Activated CD4-positive, alpha-beta T cell treated with anti-CD3 and anti-CD28 coated beads, Interleukin-2, amount 50 U/mL, for 16 hours (primary cell): ENCODE measurements at regions not wholly inside any gene's neighbourhood (a gene's known extent, or its start where the extent isn't known, plus 50 kb on each side); places are given as distances from the start of the nearest gene placed in this dataset.

Source experiments
- DNase-seq: peaks from one replicate; pipeline ENCODE4 v3.0.0-alpha.2; 2020

DNA sequence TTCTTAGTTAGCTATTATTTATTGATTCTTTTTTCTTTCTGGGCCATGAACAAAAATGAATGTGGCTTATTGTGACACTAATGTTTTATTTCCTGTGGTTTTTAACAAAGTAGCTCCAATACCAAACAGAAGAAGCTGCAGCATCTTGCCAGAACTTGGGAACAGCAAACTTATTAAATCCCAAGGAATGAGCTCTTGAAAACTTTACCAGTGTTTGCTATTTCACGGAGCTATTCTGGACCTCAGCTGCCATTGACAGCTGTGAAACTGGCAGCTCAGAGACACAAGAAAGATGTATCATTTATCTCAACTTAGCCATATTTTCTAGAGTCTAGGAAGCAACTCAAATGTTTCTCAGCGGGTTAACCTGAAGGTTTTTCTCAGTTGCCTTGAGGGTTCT is 91.0 kb upstream of the NEUROD1 start:
- DNase-seq = no peak

DNA sequence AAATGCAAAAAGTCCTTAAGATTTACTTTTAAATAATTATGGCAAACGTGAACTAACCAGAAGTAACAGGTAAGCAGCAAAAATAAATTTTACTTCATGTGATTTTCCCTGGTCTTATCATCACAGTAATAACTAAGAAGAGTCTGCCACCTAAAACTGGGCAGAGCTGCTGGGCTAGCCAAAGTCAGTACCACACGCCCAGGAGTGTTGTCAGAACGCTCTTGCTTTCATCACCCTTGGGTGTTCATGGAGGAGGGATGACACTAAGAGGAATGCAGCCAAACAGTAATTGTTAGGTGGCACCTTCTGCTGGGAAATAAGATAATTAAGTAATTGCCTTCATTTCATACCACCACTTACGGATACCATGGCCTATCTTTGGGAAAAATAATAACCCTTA is 92.0 kb upstream of the NEUROD1 start:
- DNase-seq = no peak

GRCh38 chr2:181772777-181773176 is 92.5 kb upstream of the NEUROD1 start:
- DNase-seq = no peak

GRCh38 chr2:181774685-181775084 is 94.4 kb upstream of the NEUROD1 start:
- DNase-seq = peak; percentile 15

DNA sequence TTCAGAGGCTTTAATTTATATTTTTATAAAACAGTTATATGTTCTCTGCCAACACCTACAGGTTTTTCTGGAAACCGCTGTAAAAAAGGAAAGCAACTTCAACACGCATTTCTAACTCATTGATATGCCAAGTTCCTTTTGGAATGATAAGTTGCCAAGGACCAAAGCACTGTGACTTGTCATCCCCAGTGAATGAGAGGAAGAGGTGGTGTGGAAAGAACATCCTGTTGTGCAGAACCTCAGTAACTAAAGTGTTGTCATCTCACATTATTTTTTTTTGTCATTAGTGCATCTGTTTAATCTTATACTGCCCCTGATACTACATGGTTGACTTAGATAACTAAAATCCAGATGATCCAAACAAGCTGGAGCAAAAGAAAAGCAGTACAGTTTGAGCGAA is 96.0 kb upstream of the NEUROD1 start:
- no peak for DNase-seq

- no peak for DNase-seq
These were observed 97.4 kb upstream of the NEUROD1 start for GRCh38 chr2:181777734-181778133.

- DNase-seq = no peak
These were observed 98.4 kb upstream of the NEUROD1 start for GRCh38 chr2:181778621-181779201.

GRCh38 chr2:181779288-181780021 is 99.1 kb upstream of the NEUROD1 start:
- no peak for DNase-seq

- no peak for DNase-seq
These were observed 99.8 kb upstream of the NEUROD1 start for GRCh38 chr2:181780047-181780651.

DNA sequence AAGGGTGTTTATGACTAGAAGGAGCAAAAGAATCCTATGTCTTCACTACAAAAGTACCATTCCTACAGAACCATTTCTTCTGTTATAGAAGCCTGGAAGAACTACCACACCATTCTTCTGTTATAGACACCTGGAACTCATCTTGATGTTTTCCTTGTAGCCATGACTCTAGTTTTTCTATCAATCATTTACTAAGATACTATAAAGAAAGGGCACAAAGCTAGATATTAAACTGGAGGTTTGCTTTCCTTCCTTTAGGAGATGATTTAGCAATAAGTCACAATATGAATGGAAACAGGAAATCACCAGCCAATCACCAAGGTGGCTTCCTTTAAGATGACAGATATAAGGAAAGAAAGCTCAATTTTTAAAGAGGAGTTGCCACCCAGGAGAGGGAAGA is 100.3 kb upstream of the NEUROD1 start:
- DNase-seq = no peak

GRCh38 chr2:181781078-181781786 is 100.9 kb upstream of the NEUROD1 start:
- no peak for DNase-seq

GRCh38 chr2:181782660-181783059 is 102.3 kb upstream of the NEUROD1 start:
- no peak for DNase-seq

GRCh38 chr2:181784556-181784955 is 104.2 kb upstream of the NEUROD1 start:
- no peak for DNase-seq

DNA sequence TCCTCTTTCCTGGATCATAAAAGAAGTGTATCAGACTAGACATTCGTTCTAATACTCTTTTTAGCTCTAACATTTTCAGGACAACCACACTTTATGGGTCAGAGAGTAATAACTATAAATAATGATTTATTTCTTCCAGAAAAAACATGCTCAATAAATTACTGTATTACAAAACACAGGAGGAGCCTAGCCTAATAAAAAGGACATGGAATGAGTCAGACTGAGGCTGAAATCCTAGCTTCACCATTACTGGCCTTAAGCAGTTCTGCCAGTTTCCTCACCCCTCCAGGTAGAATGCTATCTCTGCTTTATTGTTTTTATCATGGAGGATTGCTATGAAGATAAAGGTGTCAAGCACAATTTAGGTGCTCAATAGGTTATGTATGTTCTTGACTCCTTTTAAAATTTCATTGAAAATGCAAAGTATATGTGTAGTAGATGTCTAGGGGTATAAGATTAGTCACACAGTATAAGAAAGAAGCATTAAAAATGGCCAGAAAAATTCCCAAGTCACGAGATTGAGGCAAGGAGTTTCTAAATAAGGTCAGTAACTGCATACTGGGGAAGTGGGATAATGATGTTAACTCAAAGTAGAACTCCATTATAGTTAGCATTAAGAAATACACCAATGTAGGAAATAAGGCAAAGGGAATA is 105.5 kb upstream of the NEUROD1 start:
- no peak for DNase-seq

- DNase-seq = no peak
These were observed 104.9 kb upstream of the ITPRID2 start for GRCh38 chr2:181786371-181787228.

DNA sequence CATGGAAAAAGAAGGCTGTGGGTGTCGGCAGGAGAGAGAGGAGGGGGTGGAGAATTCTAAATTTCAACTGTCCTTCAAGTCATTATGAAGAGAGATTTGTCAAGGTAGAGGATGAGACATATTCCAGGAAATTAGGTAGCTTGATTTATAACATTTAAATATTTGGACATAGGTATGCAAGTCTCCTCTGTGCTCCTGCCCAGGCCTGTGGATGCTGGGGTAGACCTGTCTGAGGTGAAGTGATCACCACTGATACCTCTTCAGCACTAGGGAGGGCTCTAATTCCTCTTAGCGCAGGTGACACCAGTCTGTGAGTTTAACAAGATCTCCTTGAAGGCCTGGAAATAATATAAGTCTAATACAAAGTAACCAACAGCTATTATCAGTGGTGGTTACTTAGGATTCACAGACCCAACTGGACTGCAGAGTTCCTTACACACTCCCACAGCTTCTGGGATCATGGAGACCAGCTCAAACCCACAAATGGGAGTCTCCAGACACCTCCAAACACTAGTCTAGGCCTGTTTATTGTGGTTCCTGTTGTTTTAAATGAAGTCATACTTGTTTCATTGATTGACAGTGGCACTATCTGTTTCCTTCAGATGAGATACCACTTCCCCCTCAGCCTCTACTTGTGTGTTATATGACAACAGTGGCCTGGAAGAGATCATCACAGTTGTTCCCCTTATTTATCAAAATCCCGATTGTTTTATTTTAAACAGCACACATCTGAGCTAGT is 104.1 kb upstream of the ITPRID2 start:
- DNase-seq = no peak

- DNase-seq = no peak
These were observed 102.5 kb upstream of the ITPRID2 start for GRCh38 chr2:181788897-181789555.

DNA sequence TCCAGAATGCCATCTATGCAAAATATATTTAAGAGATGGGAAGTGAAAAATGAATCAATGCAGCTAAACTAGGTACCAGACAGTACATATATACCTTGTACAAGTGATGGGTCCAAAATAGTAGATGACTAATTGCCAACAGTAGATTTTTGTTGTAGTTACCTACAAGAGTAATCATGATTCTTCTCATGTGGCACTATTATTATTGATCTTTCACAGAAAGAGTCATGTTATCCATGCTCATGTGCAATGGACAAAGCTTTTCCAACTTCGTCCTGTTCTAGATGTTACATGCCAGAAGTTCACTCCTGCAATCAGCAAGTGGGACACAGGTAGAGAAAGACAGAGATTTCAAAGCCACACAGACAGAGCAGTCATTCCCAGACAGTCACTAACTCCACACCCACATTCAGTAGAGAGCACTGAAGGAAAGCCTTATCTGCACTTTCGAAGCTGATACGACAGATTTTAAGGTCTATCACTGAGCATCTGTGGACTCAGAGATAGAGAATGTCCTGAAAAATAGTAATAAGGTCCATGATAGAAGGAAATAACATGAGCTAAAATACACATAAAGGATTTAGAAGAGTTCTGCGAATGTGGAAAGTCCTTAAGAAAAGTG is 101.6 kb upstream of the ITPRID2 start:
- DNase-seq = no peak

DNA sequence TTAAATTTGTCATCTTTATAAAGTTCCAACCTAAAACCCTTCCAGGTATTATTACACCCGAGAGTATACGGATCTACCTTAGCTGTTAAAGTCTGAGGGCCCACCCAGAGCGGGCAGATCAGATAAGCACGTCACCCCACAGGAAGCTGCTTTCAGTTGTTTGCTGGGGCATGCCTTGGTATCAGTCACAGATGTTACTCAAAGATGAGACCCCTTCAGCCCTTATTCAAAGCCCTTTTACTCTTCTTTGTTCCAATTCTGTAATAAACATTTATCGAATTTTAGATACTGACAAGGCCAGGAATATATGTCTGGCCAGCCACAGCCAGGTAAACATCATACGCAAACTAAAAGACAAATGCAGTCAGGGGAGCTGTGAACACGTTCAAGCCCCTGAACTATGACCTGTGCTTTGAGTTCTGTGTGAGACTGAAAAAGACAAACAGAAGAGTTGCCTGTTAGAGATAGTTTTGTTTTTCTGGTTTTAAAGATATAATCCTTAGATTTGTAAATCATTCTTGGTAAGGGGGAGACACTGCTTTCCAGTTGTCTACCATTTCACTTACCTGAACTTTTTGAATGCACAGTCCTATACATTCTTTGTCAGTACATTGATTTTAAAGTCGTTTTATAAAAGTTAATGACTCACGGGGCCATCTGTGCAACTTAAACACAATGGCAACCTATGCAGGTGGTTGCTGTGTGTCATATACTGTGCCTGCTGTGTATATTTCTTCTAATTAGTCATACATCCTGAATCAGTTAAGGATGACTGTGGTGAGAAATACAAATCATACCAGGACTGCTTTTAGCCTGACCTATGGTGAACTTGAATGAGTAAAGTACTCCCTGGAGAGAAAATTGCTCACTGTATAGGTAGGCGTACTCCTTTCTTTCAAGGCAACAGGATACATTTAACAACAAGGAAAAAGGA is 100.5 kb upstream of the ITPRID2 start:
- peak; percentile 88 for DNase-seq
